Right lobe of liver (tissue), 6 donors: ENCODE measurements at regions not wholly inside any gene's neighbourhood (a gene's known extent, or its start where the extent isn't known, plus 50 kb on each side); places are given as distances from the start of the nearest gene placed in this dataset.
A peak's percentile ranks its signal among the peaks of the same experiment; 100 is the strongest.

Experiments used
- ATAC-seq, 4 donors: fragments of 200-7000 bp; cut with Tn5 transposase; one replicate each; pipeline ENCODE4 v1.9.1; 2020; ENCODE audit warnings: mild to moderate bottlenecking in 4 of 4, moderate library complexity in 4 of 4
- DNase-seq, 3 donors: peaks; one replicate each; pipeline ENCODE4 v3.0.0-alpha.2; 2020
- H3K27ac ChIP-seq, 3 donors: fragments of 200-600 bp; one replicate each; pipeline ENCODE4 v1.8.0; 2022
- H3K27me3 ChIP-seq, 2 donors: fragments of 200-600 bp; one replicate each; pipeline ENCODE4 v1.8.0; 2022
- H3K36me3 ChIP-seq, 4 donors: fragments of 200-600 bp; sonication (generic) in 1 of 4; one replicate each; pipeline versions ENCODE4 v1.5.1 to v1.8.0; 2017 to 2022; ENCODE audit warnings: control low read depth in 1 of 4
- H3K4me1 ChIP-seq, 4 donors: fragments of 200-600 bp; sonication (generic) in 1 of 4; one replicate each; pipeline versions ENCODE4 v1.5.1 to v1.8.0; 2017 to 2022; ENCODE audit warnings: control low read depth in 1 of 4
- H3K4me3 ChIP-seq, 3 donors: fragments of 200-600 bp; one replicate each; pipeline ENCODE4 v1.8.0; 2022
- H3K9me3 ChIP-seq, 4 donors: fragments of 200-600 bp; sonication (generic) in 1 of 4; one replicate each; pipeline versions ENCODE4 v1.5.1 to v1.8.0; 2017 to 2022; ENCODE audit warnings: control low read depth in 1 of 4
- POLR2A ChIP-seq: fragments of 450-650 bp; IDR thresholded peaks from one replicate; pipeline ENCODE4 v1.6.1; 2017; ENCODE audit warnings: antibody characterized with exemption, mild to moderate bottlenecking
- WGBS: methylation state at CpG from one replicate; pipeline ENCODE4 v1.1.6; 2018; ENCODE audit warnings: low coverage, low lambda C conversion rate; ENCODE audit not compliant: insufficient coverage; ENCODE audit errors: missing lambda C conversion rate; 5-methylcytosine and 5-hydroxymethylcytosine counted together
- intact Hi-C, 2 donors: fragments of 100-400 bp; cut with DNase I; formaldehyde crosslinking; loops; one replicate each; pipeline versions ENCODE4 v1.11.2 to v1.14.1; 2022
- TF ChIP-seq, protein P1 (sequence below), 4 donors: fragments of 200-600 bp in 3 of 4; fragments of 450-650 bp in 1 of 4; IDR thresholded peaks; one replicate each; pipeline versions ENCODE4 v1.5.1 to v1.8.0; 2016 to 2022; ENCODE audit warnings: antibody characterized with exemption in 4 of 4, mild to moderate bottlenecking in 2 of 4
- donor health status: DM: no; HTN: yes; CAD: no.
- donor health status: DM: no; HTN: no; CAD: no.
- donor health status: DM: no; HTN: no; CAD: no.
- donor health status: DM: no; HTN: yes; CAD: no.
- donor health status: DM: no; HTN: yes; CAD: no.

DNA sequence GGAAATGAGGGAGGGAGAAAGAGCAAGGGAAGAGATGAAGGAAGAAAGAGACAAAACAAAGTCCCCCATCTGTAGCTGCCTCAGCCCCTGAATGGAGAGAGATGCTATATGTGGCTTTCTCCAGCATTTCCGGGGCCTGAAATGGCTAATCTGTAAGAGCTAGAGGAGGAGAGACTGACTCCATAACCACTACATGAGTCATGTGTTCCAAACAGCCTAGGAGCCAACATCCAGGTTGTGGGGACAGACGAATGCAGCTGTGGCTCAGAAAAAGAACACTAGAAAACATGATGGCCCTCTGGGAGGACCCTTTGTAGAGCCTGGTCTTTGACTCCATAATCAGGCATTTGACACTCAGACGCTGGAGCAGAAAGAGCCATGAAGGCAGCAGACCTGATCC is 292.0 kb upstream of the ZNF507 start:
- ATAC-seq = no peak
- TF ChIP-seq POLR2A = no peak
- TF ChIP-seq, protein P1, sequence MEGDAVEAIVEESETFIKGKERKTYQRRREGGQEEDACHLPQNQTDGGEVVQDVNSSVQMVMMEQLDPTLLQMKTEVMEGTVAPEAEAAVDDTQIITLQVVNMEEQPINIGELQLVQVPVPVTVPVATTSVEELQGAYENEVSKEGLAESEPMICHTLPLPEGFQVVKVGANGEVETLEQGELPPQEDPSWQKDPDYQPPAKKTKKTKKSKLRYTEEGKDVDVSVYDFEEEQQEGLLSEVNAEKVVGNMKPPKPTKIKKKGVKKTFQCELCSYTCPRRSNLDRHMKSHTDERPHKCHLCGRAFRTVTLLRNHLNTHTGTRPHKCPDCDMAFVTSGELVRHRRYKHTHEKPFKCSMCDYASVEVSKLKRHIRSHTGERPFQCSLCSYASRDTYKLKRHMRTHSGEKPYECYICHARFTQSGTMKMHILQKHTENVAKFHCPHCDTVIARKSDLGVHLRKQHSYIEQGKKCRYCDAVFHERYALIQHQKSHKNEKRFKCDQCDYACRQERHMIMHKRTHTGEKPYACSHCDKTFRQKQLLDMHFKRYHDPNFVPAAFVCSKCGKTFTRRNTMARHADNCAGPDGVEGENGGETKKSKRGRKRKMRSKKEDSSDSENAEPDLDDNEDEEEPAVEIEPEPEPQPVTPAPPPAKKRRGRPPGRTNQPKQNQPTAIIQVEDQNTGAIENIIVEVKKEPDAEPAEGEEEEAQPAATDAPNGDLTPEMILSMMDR (IDR thresholded peaks at IDR 0.05) = no peak
- WGBS = 46% methylated on average over 3 of the region's 3 CpGs

DNA sequence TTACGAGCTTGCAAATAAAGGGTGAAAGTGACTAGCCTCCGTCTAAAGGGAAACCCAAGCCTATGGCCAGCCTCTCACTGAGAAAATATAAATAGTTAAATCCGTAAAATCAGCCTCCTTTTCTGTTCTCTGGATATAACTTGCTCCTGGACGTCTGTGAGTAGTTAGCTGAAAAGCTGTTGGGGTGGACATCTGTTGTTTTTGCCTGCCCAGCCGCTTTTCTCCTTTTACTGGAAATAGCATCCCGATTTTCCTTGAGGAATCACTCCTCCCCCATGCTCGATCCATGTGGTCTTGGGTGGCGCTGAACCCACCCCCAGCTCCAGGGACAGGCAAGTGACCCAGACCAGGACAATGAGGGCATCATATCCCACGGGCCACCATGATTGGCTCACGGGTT is 291.5 kb upstream of the ZNF507 start:
- Histone ChIP-seq H3K4me3 (no peak overlapping the region), H3K27me3 (no peaks in the 10 kb centered on the region), H3K9me3 (no peaks in the 10 kb centered on the region), H3K4me1 (no peaks in the 10 kb centered on the region), H3K27ac (no peak overlapping the region), H3K36me3 (no peaks in the 10 kb centered on the region)
- intact Hi-C loops = no loop called here
- 54% methylated on average over 9 of the region's 10 CpGs for WGBS
- ATAC-seq = no peak
- DNase-seq = no peak
- TF ChIP-seq, protein P1 (IDR thresholded peaks at IDR 0.05) = no peak
- TF ChIP-seq POLR2A = no peak

More for the DNA sequence above, 292.0 kb upstream of the ZNF507 start:
- no peaks in the 10 kb centered on the region for H3K27me3 ChIP-seq
- DNase-seq = no peak
- H3K36me3 ChIP-seq = no peaks in the 10 kb centered on the region
- H3K9me3 ChIP-seq = no peaks in the 10 kb centered on the region
- H3K4me3 ChIP-seq = no peak overlapping the region
- H3K4me1 ChIP-seq = no peaks in the 10 kb centered on the region
- intact Hi-C loops = no loop called here
- H3K27ac ChIP-seq = no peak overlapping the region

DNA sequence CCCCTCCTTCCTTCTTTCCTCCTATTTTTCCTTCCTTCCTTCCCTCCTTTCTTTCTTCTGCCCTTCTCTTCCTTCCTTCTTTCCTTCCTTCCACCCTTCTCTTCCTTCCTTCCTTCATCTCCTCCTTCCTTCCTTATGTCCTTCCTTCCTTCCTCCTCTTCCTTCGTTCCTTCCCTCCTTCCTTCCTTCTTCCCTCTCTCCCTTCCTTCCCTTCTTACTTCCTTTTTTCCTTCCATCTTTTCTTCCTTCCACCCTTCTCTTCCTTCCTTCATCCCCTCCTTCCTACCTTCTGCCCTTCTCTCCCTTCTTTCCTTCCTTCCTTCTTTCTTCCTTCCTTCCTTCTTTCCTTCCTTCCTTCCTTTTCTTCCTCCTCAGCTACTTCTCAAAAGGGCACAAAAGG is 287.3 kb upstream of the ZNF507 start:
- Histone ChIP-seq H3K4me3 (no peak overlapping the region), H3K27me3 (no peaks in the 10 kb centered on the region), H3K36me3 (no peaks in the 10 kb centered on the region), H3K27ac (no peak overlapping the region), H3K4me1 (no peaks in the 10 kb centered on the region), H3K9me3 (no peaks in the 10 kb centered on the region)
- TF ChIP-seq, protein P1 (IDR thresholded peaks at IDR 0.05) = no peak
- TF ChIP-seq POLR2A = no peak
- intact Hi-C loops = no loop called here
- ATAC-seq (no peak), DNase-seq (no peak)
- 25% methylated on average over 1 of the region's 1 CpG for WGBS

DNA sequence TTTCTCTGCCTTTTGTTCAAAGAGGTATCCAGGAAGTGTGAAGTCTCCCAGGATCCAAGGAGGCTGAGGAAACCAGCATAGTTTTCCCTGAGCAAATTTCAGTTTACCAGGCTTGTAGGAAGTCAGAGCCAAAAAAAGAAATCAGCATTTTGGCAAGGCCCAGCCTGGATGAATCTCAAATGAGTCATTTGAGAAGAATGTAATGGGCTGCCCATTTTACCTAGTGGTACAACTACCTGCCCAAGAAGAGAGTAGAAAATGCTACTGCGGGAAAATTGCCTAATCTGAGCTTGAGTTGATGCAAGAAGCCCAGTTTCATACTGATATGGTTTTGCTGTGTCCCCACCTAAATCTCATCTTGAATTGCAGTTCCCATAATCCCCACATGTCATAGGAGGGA is 284.1 kb upstream of the ZNF507 start:
- DNase-seq (no peak), ATAC-seq (peak in 1 of 4 donors; percentile 64)
- no peak overlapping the region for H3K27ac ChIP-seq
- TF ChIP-seq, protein P1 (IDR thresholded peaks at IDR 0.05) = no peak
- no peak for TF ChIP-seq POLR2A
- no peak overlapping the region for H3K4me3 ChIP-seq
- no peaks in the 10 kb centered on the region for H3K36me3 ChIP-seq
- H3K9me3 ChIP-seq = no peaks in the 10 kb centered on the region
- intact Hi-C loops = no loop called here
- H3K27me3 ChIP-seq = no peaks in the 10 kb centered on the region
- WGBS = 22% methylated on average over 1 of the region's 1 CpG
- H3K4me1 ChIP-seq = no peaks in the 10 kb centered on the region

DNA sequence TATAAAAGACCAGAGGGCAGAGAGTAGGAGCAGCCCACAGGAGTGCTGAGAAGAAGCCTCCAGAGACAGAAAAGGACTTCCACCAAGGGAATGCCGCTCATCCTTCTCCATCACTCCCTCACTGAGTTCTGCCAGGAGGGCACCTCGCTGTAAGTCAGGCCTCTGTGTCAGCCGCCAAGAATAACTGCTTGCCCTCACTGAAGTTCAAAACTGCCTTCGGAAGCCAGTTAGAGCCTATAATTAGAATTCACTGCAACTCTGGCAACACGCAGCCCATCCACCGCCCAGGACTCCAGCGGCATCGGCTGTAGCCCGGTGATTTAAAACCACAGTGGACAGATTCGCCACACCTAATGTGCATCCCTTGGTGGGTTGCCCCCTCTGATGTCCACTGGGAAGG is 281.8 kb upstream of the ZNF507 start:
- H3K27ac ChIP-seq = no peak overlapping the region
- H3K27me3 ChIP-seq = no peaks in the 10 kb centered on the region
- ATAC-seq (no peak), DNase-seq (no peak)
- intact Hi-C loops = no loop called here
- no peaks in the 10 kb centered on the region for H3K9me3 ChIP-seq
- H3K4me1 ChIP-seq = no peaks in the 10 kb centered on the region
- no peak overlapping the region for H3K4me3 ChIP-seq
- TF ChIP-seq, protein P1 (IDR thresholded peaks at IDR 0.05) = no peak
- 76% methylated on average over 3 of the region's 10 CpGs for WGBS
- H3K36me3 ChIP-seq = no peaks in the 10 kb centered on the region
